AG09309 (cell line): ENCODE measurements at regions not wholly inside any gene's neighbourhood (a gene's known extent, or its start where the extent isn't known, plus 50 kb on each side); places are given as distances from the start of the nearest gene placed in this dataset.
A peak's percentile ranks its signal among the peaks of the same experiment; 100 is the strongest.

ENCODE experiments used
- DNase-seq: peaks from one replicate; pipeline ENCODE4 v3.0.0-alpha.2; 2010; ENCODE audit warnings: low read depth
- H3K4me3 ChIP-seq: 2 replicates; pipeline ENCODE4 v1.5.1; 2011; ENCODE audit warnings: mild to moderate bottlenecking, low read depth, low read length, moderate library complexity; ENCODE audit not compliant: control insufficient read depth
- TF ChIP-seq, protein P1 (sequence below): IDR thresholded peaks from 2 replicates; pipeline ENCODE4 v1.5.1; 2011; ENCODE audit warnings: mild to moderate bottlenecking, low read depth, low read length, inconsistent platforms; ENCODE audit not compliant: insufficient read depth, control insufficient read depth; ENCODE audit errors: missing control alignments

DNA sequence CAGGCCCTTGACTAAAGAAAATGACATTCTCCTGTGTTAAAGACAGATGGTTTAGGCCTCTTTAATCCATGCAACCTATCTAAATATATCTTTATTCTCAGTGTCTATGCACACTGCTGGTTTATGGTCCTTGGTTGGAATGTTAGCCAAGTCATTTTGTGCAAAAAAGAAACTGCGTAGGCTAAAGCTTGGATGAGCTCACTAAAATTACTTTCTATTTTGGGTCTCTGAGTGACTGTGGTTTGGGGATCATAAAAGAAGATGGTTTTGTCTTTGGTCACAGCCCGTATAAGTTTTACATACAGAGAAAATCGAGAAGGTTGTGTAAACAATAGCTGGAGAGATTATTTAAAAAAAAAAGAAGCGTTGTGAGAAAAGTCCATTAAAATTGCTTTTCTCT, 443.6 kb downstream of the UBE2NL start:
- H3K4me3 ChIP-seq, result no peak overlapping the region
- peak; percentile 54 for DNase-seq
- TF ChIP-seq, protein P1, sequence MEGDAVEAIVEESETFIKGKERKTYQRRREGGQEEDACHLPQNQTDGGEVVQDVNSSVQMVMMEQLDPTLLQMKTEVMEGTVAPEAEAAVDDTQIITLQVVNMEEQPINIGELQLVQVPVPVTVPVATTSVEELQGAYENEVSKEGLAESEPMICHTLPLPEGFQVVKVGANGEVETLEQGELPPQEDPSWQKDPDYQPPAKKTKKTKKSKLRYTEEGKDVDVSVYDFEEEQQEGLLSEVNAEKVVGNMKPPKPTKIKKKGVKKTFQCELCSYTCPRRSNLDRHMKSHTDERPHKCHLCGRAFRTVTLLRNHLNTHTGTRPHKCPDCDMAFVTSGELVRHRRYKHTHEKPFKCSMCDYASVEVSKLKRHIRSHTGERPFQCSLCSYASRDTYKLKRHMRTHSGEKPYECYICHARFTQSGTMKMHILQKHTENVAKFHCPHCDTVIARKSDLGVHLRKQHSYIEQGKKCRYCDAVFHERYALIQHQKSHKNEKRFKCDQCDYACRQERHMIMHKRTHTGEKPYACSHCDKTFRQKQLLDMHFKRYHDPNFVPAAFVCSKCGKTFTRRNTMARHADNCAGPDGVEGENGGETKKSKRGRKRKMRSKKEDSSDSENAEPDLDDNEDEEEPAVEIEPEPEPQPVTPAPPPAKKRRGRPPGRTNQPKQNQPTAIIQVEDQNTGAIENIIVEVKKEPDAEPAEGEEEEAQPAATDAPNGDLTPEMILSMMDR, result no peak

DNA sequence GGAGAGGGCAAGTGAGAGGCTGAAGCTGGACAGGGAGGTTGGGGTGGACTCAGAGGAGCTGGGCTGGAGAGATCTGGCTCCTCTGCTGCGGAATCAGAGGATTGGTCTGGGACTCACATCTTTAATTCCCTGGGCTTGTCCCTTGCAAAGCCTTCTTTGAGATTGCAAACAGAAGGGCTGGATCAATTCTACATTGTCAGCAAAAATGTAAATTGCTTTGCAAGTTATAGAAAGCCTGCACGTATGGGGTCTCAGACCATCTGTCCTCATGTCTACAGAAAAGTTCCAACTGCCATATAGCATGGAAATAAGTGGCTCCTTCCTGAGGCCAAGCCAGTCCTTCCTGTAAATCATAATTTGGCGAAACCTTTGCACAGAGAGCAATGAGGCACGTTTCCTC, 449.6 kb downstream of the UBE2NL start:
- no peak for DNase-seq
- H3K4me3 ChIP-seq, result no peak overlapping the region
- TF ChIP-seq, protein P1, result no peak

DNA sequence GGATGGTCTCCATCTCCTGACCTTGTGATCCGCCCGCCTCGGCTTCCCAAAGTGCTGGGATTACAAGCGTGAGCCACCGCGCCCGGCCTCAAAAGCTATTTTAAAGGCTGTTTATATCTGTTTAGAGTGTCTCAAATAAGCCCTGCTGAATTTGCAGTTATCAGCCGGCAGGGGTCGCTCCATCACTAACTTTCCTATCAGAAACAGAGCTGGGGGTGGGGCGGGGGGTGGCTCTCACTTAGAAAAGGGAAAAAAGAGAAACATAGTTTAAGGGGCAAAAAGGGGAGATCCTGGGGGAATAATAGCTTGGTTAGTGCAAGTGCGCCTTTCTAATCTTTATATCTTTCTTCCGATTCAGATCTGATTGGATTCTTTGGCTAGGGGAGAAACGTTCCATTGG, 450.7 kb downstream of the UBE2NL start:
- no peak for DNase-seq
- TF ChIP-seq, protein P1, result no peak
- no peak overlapping the region for H3K4me3 ChIP-seq

DNA sequence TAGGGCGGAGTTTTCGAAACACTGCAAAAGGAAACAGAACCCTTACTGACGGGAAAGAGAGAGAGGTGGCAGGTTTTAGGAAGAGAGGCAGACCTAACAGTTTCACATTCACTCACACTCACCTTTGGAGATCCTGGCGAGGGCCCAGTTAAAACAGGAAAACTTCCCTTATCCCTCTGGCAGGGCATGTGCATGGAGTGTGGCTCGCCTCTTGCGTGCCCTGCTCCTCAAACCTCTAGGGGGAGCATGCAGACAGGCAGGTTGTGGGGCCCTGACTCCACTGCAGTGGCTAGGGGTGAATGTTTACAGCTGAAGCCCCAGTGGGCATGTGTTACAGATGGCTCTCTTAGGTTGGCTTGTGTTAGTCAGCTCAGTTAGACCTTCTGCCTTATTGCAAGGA, 451.5 kb downstream of the UBE2NL start:
- TF ChIP-seq, protein P1, result no peak
- no peak for DNase-seq
- H3K4me3 ChIP-seq, result no peak overlapping the region

DNA sequence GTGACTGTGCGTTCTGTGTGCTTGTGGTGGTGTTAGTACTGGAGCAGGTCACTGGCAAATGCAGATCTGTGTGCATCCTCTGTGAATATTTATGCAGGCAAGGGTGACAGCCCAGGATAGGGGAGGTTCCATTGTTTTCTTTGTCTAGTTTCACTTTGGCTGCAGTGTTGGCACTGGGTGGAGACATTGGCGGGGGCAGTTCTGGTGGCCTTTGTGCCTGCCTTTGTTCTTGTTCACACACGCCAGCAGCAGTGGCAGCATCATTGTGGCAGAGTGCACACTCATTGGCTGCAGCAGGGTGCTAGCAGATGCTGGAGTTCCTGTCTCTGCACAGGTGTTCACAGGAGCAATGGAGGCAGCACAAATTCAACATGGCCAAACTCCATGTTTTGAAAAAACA, 495.3 kb downstream of the UBE2NL start:
- TF ChIP-seq, protein P1, result no peak
- no peak overlapping the region for H3K4me3 ChIP-seq
- no peak for DNase-seq

DNA sequence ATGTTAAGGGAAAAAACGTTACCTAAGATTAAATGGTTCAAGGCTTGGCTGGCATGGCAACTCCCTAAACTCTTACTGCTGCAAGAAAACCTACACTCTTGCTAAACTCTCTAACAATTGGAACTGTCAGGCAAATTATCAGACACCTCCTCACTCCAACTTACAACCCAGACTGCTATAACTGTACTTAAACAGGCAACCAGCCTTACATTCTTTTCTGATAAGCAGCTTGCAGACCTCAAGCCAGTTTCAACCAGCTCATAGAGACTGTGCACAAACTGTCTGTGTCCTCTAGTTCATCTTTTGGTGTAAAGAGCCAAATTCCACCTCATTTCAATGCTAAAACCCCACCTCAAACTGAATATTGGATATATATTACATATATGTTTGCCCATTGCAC, 504.9 kb downstream of the UBE2NL start:
- TF ChIP-seq, protein P1, result no peak

More for the DNA sequence above, 504.9 kb downstream of the UBE2NL start:
- DNase-seq, result no peak
- H3K4me3 ChIP-seq, result no peak overlapping the region
